HL-60 (cell line): ENCODE measurements at regions not wholly inside any gene's neighbourhood (a gene's known extent, or its start where the extent isn't known, plus 50 kb on each side); places are given as distances from the start of the nearest gene placed in this dataset.

Experiments
- CTCF ChIP-seq: IDR thresholded peaks from one replicate; pipeline ENCODE4 v1.5.1; 2011; ENCODE audit warnings: low read length, control low read depth, inconsistent platforms; ENCODE audit not compliant: insufficient read depth
- GABPA ChIP-seq: IDR thresholded peaks from 2 replicates; pipeline ENCODE4 v1.6.1; 2012; ENCODE audit warnings: low read depth
- POLR2AphosphoS5 ChIP-seq: IDR thresholded peaks from 2 replicates; pipeline ENCODE4 v1.6.1; 2012; ENCODE audit warnings: low read depth
- REST ChIP-seq: IDR thresholded peaks from 2 replicates; pipeline ENCODE4 v1.6.1; 2012; ENCODE audit warnings: low read depth; ENCODE audit not compliant: insufficient replicate concordance

GRCh38 chr13:63421123-63421522 is 2005.5 kb upstream of the PCDH20 start:
- TF ChIP-seq REST (no peak), CTCF (no peak), POLR2AphosphoS5 (no peak), GABPA (no peak)
